Mucosa of descending colon (tissue), 3 donors: ENCODE measurements at regions not wholly inside any gene's neighbourhood (a gene's known extent, or its start where the extent isn't known, plus 50 kb on each side); places are given as distances from the start of the nearest gene placed in this dataset.

Source experiments
- ATAC-seq: fragments of 200-7000 bp; cut with Tn5 transposase; one replicate; pipeline ENCODE4 v1.9.1; 2020; ENCODE audit warnings: mild to moderate bottlenecking, moderate library complexity
- DNase-seq, 3 donors: peaks; one replicate each; pipeline ENCODE4 v3.0.0-alpha.2; 2020
- H3K36me3 ChIP-seq: fragments of 200-600 bp; one replicate; pipeline ENCODE4 v1.8.0; 2021; ENCODE audit warnings: low read depth, mild to moderate bottlenecking
- H3K4me1 ChIP-seq: fragments of 200-600 bp; one replicate; pipeline ENCODE4 v1.8.0; 2021; ENCODE audit warnings: low read depth, mild to moderate bottlenecking
- H3K4me3 ChIP-seq: fragments of 200-600 bp; one replicate; pipeline ENCODE4 v1.8.0; 2021; ENCODE audit warnings: mild to moderate bottlenecking
- H3K9me3 ChIP-seq: fragments of 200-600 bp; one replicate; pipeline ENCODE4 v1.8.0; 2021; ENCODE audit warnings: mild to moderate bottlenecking
- intact Hi-C, 2 donors: fragments of 100-400 bp; cut with DNase I in 1 of 2; cut with micrococcal nuclease in 1 of 2; formaldehyde crosslinking; loops; one replicate each; pipeline versions ENCODE4 v1.11.0 to v1.11.1; 2022; cut with DNase I, micrococcal nuclease
- TF ChIP-seq, protein P1 (sequence below): fragments of 200-600 bp; IDR thresholded peaks from one replicate; pipeline ENCODE4 v1.8.0; 2022; ENCODE audit warnings: antibody characterized with exemption, mild to moderate bottlenecking
- donor health status: DM: no; HTN: no; CAD: no; lungs with moderate emphysema.
- donor health status: DM: no; HTN: no; CAD: no.
- donor health status: DM: no; HTN: yes; CAD: no.

- TF ChIP-seq, protein P1, sequence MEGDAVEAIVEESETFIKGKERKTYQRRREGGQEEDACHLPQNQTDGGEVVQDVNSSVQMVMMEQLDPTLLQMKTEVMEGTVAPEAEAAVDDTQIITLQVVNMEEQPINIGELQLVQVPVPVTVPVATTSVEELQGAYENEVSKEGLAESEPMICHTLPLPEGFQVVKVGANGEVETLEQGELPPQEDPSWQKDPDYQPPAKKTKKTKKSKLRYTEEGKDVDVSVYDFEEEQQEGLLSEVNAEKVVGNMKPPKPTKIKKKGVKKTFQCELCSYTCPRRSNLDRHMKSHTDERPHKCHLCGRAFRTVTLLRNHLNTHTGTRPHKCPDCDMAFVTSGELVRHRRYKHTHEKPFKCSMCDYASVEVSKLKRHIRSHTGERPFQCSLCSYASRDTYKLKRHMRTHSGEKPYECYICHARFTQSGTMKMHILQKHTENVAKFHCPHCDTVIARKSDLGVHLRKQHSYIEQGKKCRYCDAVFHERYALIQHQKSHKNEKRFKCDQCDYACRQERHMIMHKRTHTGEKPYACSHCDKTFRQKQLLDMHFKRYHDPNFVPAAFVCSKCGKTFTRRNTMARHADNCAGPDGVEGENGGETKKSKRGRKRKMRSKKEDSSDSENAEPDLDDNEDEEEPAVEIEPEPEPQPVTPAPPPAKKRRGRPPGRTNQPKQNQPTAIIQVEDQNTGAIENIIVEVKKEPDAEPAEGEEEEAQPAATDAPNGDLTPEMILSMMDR, result no peak
- no peak for ATAC-seq
- DNase-seq, result no peak
These were observed 199.4 kb upstream of the DAB1 start for GRCh38 chr1:57623039-57623790.

GRCh38 chr1:57621776-57622175 lies 197.9 kb upstream of the DAB1 start:
- H3K4me1 ChIP-seq, result no peaks in the 10 kb centered on the region
- TF ChIP-seq, protein P1, result no peak
- no peaks in the 10 kb centered on the region for H3K36me3 ChIP-seq
- ATAC-seq, result no peak
- no peak for DNase-seq
- H3K4me3 ChIP-seq, result no peak overlapping the region
- no peaks in the 10 kb centered on the region for H3K9me3 ChIP-seq
- intact Hi-C loops, result no loop called here

More at GRCh38 chr1:57623039-57623790, 199.4 kb upstream of the DAB1 start:
- Histone ChIP-seq H3K36me3 (no peaks in the 10 kb centered on the region), H3K4me1 (no peaks in the 10 kb centered on the region), H3K4me3 (no peak overlapping the region), H3K9me3 (no peaks in the 10 kb centered on the region)
- intact Hi-C loops, result no loop called here

GRCh38 chr1:57620605-57621004 lies 196.7 kb upstream of the DAB1 start:
- intact Hi-C loops, result no loop called here
- H3K9me3 ChIP-seq, result no peaks in the 10 kb centered on the region
- no peaks in the 10 kb centered on the region for H3K36me3 ChIP-seq
- DNase-seq (no peak), ATAC-seq (no peak)
- TF ChIP-seq, protein P1, result no peak
- H3K4me3 ChIP-seq, result no peak overlapping the region
- H3K4me1 ChIP-seq, result no peaks in the 10 kb centered on the region

DNA sequence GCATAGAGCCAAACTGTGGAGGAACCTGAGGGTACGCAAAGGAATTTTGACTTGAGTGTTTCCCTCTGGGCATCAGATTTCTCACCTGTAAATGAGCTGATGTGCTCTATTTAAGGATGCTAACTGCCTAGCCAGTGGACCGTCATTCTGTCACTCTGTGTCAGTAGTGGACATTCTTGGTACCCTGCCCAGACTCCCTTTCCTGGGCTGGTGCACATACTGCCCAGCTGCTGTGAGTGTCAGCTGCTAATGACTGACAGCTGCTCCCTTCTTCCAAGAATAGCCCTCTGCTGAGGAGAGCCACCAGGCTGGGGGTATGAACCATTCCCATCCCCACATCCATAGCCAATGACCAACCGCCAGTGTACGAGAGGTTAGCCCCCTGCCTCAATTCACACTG lies 193.1 kb upstream of the DAB1 start:
- H3K4me3 ChIP-seq, result no peak overlapping the region
- ATAC-seq (no peak), DNase-seq (no peak)
- H3K4me1 ChIP-seq, result no peaks in the 10 kb centered on the region
- H3K9me3 ChIP-seq, result no peaks in the 10 kb centered on the region
- H3K36me3 ChIP-seq, result no peaks in the 10 kb centered on the region
- intact Hi-C loops, result no loop called here
- TF ChIP-seq, protein P1, result no peak

GRCh38 chr1:57615956-57616355 lies 192.1 kb upstream of the DAB1 start:
- TF ChIP-seq, protein P1, result no peak
- ATAC-seq, result no peak
- no peaks in the 10 kb centered on the region for H3K9me3 ChIP-seq

More at GRCh38 chr1:57615956-57616355, 192.1 kb upstream of the DAB1 start:
- H3K4me1 ChIP-seq, result no peaks in the 10 kb centered on the region
- no peak overlapping the region for H3K4me3 ChIP-seq
- intact Hi-C loops, result no loop called here
- H3K36me3 ChIP-seq, result no peaks in the 10 kb centered on the region
- no peak for DNase-seq
